ENCODE measurements at regions not wholly inside any gene's neighbourhood (a gene's known extent, or its start where the extent isn't known, plus 50 kb on each side); places are given as distances from the start of the nearest gene placed in this dataset.
"Not testable (repeated sequence)": the region's sequence is repeated elsewhere in the genome, so short reads cannot be mapped to it uniquely, and the experiment has no call there.

DNA sequence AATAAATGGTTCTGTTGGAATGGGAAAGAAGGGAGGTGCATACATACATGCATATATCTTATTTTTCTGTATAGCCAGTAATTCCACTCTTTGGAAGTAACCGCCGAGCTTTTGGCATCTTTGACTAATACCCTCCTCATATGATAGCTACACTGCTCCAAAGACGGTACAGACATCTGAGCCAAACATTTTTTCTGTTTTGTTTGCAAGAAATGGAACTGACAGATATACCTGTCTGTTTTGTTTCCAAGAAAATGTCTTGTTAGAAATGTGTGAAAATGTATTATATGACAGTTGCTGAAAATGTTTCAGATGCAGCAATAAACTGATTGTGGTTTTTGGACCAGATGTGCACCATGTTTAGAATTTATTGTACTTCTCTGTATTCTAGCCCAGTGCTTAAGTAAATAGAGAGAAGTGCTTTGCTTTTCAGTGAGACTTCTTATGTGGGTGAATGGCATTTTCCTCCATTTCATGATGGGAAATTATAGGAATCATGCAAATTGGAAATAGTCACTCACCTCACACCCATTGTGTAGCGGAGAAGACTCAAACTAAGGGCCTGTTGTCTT, 396.9 kb downstream of the KCNRG start:
- no peaks in the 10 kb centered on the region for H3K36me3 Mint-ChIP-seq
- H3K4me3 Mint-ChIP-seq = no peak overlapping the region
- ATAC-seq (no peak), DNase-seq (ENCODE audit: low spot score in 2 of 2) (peak in 1 of 2 donors; percentile 12)
- no peak overlapping the region for H3K27ac Mint-ChIP-seq
- peaks cover 6% of the 10 kb centered on the region for H3K9me3 Mint-ChIP-seq
- peaks cover 14% of the 10 kb centered on the region for H3K4me1 Mint-ChIP-seq

DNA sequence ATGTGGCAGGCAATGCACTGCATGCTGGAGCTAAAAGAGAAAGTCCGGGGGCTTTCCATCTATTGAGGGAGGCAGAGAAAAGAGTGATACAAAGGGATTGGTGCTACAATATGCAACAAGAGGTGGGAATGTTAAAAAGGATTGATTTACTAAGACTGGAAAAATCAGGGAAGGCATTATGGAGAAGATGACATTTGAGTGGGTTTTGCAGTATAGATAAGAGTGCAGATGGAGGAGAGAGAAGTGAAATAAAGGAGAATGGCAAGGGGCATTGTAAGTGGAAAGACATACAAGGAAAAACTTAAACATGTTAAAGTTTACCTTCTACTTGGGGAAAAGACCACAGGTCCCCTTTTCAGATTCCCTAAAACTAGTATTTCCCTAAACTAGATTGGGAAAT, 399.4 kb downstream of the KCNRG start:
- ATAC-seq = no peak
- peak in 1 of 2 donors; percentile 10 for DNase-seq (ENCODE audit: low spot score in 2 of 2)
- Mint-ChIP-seq H3K9me3 (peaks cover 6% of the 10 kb centered on the region), H3K4me1 (peaks cover 14% of the 10 kb centered on the region), H3K27ac (no peak overlapping the region), H3K4me3 (no peak overlapping the region), H3K36me3 (no peaks in the 10 kb centered on the region)

DNA sequence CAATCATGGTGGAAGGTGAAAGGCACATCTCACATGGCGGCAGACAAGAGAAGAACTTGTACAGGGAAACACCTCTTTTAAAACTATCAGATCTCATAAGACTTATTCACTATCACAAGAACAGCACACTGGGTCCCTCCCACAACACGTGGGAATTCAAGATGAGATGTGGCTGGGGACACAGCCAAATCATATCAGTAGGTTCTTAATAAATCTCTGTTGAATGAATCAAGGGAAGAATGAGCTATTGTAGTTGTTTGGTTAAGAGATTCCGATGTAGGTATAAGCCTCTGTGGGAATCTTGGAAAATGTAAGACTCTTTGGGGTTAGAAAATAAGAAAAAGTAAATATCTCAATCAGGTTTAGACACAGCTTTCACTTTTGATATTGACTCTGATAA, 400.2 kb downstream of the KCNRG start:
- no peak overlapping the region for H3K4me3 Mint-ChIP-seq
- peaks cover 14% of the 10 kb centered on the region for H3K4me1 Mint-ChIP-seq
- no peak overlapping the region for H3K27ac Mint-ChIP-seq
- ATAC-seq (no peak), DNase-seq (ENCODE audit: low spot score in 2 of 2) (no peak)
- no peaks in the 10 kb centered on the region for H3K36me3 Mint-ChIP-seq
- peaks cover 6% of the 10 kb centered on the region for H3K9me3 Mint-ChIP-seq

DNA sequence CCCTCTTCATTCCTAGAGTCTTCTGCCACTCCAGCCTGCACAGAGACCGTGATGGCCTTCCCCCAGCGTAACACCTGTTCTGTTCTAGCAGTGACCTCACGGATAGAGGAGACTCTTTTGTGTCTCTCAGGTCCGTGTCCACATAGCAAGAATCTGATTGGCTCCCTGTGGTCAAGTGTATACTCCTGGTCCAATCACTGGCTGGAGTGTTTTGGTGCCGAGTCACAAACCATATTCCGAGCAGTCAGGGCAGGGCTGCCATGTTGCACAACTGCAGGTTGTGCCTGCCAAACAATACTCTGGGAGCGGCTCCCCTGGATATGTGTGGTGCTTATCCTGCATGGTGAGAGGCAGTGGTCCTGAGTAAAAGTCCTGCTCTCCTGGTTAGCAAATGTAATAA, 402.4 kb downstream of the KCNRG start:
- Mint-ChIP-seq H3K9me3 (peaks cover 6% of the 10 kb centered on the region), H3K27ac (no peak overlapping the region), H3K4me3 (no peak overlapping the region), H3K36me3 (no peaks in the 10 kb centered on the region), H3K4me1 (peaks cover 13% of the 10 kb centered on the region)
- DNase-seq (ENCODE audit: low spot score in 2 of 2) (no peak), ATAC-seq (no peak)

DNA sequence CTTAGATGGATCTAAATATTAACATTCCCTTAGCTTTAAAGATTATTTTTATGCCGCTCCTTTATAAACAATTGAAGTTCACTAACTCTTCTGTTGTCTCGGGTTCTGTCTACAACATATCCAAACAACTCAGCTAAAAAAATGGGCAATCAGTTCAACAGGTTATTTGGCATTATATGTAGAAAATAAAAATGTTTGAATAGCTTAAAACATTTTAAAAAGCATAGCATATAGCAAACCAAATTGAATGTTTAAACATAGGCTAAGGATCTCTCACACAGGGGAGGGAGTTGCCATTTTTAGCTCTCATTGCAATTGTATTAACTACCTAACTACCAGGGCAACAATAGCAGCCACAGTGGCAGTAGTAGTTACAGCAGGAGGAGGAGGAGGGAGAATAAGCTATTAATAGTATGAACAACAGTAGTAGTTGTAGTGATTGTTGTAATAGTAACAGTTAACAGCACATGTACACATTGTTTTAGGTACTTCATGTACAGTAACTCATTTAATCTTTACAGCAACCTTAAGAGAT, 404.2 kb downstream of the KCNRG start:
- Mint-ChIP-seq H3K27ac (no peak overlapping the region), H3K36me3 (no peaks in the 10 kb centered on the region), H3K4me3 (no peak overlapping the region), H3K4me1 (peaks cover 26% of the 10 kb centered on the region), H3K9me3 (peaks cover 6% of the 10 kb centered on the region)
- no peak for DNase-seq (ENCODE audit: low spot score in 2 of 2)
- ATAC-seq = no peak

DNA sequence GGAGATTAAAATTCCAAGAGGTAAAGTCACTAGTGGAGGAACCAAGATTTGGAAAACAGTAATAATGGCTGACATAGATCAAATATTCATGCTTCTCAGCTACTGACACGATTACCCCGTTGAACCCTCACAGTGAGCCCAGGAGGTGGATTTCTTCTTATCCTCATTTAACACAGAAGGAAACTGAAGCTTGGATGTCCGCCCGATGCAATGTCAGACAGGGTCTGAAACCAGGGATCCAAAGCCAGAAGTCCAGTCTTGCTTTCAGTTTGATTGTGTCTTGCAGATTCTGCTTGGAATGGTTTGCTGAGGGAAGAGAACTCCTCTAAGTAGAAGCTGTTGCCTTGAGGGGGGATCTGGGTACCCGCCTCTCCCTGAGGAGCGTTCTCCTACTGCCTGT, 404.7 kb downstream of the KCNRG start:
- DNase-seq (ENCODE audit: low spot score in 2 of 2) (no peak), ATAC-seq (no peak)
- H3K27ac Mint-ChIP-seq = no peak overlapping the region
- H3K4me1 Mint-ChIP-seq = peaks cover 28% of the 10 kb centered on the region
- H3K9me3 Mint-ChIP-seq = peaks cover 2% of the 10 kb centered on the region
- no peaks in the 10 kb centered on the region for H3K36me3 Mint-ChIP-seq
- no peak overlapping the region for H3K4me3 Mint-ChIP-seq

DNA sequence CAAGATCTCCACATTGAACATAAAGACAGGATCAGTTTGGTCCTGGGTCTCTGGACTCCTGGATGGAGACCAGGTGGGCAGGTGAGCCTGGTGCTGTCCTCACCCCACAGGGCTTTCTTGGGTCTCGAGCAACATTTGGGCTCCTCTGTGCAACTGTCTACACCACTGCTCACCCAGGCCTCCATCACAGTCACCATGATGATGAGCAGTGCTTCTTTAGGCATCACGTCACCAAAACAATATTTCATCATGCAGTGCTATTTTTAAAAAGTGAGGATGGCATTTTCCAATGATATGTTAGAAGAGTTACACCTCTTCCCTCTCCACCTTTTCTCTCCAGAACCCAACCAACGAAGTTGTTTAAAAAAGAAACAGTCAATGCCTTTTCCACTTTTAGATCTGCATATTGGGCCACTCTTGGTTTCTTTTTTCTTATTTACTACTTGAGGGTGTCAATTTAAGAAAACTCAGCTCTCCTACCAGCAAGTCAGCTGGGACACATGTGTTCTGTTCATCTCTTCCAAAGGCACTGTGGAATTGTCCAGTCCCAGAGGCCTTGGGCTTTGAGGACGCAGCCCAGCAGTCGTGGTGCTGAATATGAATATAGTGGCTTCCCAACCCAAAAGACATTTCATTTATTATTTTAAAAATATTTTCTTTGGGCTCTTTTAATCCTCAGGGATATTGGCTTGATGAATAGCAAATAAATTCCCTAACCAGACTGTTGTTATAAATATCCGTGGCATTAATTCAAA, 405.7 kb downstream of the KCNRG start:
- H3K4me1 Mint-ChIP-seq = peaks cover 31% of the 10 kb centered on the region
- DNase-seq (ENCODE audit: low spot score in 2 of 2) = no peak
- H3K4me3 Mint-ChIP-seq = no peak overlapping the region
- no peak for ATAC-seq
- H3K27ac Mint-ChIP-seq = peak overlapping the region; percentile 48
- H3K9me3 Mint-ChIP-seq = peaks cover 2% of the 10 kb centered on the region
- no peaks in the 10 kb centered on the region for H3K36me3 Mint-ChIP-seq

DNA sequence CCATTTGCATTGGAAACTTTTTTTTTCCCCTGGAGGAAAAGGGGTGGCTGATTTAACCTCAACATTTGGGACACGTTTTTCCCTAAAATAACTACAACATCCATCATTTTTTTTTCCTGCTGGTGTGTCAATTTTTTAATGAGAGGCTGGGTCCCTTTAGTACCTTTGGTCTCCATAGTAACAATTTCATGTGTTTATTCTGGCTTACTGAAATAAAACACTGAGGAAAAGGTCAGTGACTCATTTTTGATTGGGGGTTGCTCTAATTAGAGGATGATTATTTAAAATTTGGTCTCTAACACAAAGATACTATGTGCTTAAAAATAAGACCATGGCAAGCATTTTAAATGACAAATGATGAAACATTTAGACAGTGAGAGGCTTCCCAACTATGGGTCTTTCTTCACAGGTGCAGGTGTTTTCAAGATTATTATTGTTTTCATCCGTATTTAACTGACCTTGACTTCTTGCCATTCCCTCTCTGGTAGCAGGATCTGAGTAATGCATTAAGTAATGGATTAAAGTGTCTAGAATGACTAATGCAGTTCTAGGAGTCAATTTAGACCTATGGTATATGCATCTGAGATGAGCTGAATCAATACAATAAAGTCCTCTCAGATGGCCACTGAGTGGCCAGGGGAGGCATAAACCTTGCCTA, 406.4 kb downstream of the KCNRG start:
- H3K27ac Mint-ChIP-seq = no peak overlapping the region
- DNase-seq (ENCODE audit: low spot score in 2 of 2) (no peak), ATAC-seq (peak; percentile 54)
- peaks cover 33% of the 10 kb centered on the region for H3K4me1 Mint-ChIP-seq
- no peaks in the 10 kb centered on the region for H3K9me3 Mint-ChIP-seq
- no peaks in the 10 kb centered on the region for H3K36me3 Mint-ChIP-seq
- H3K4me3 Mint-ChIP-seq = peak overlapping the region; percentile 48

DNA sequence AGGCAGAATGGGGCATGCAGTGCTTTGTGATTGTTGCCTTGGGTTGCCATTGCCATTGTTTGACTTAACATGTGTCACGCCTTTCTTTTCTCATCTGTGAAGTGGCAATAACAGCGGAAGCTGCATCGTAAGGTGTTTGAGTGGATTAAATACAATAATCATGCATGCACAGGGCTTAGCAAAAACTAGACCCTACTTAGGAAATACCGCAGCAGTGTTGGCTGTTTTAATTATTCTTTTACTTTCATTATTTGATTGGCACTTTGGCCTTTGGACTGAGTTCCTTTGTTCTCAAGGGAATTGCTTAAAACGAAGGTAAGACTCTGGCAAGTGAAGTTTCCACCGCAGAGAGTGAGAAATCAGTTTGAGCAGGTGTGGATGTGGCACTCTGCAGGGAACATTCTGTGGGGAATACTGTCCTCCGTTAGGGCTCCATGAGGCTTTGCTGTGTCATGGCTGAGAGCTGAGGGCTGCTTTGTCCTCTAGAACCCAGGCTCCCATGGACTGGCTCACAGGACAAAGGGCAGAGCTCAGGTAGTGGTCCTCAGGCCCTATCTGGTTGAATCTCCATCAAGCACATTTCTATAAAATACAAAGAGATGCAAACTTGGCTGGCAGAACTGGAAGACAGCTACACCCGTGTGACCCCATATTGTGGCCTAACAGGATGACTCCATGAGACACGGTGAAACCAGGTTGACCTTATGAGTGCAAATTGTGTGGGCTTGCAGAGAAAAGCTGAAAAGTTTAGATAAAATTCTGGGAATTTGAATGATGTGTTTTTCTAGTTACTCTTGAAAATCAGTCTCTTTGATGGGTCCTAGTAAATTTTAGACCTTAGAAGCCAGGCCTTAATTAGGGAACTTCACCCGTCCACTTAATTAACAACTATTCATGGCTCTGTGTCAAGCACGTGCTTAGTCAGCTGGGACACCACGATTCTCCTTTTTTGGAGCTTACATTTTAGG, 407.2 kb downstream of the KCNRG start:
- Mint-ChIP-seq H3K9me3 (no peaks in the 10 kb centered on the region), H3K27ac (peak overlapping the region; percentile 44), H3K4me1 (peaks cover 41% of the 10 kb centered on the region), H3K4me3 (peak overlapping the region; percentile 48), H3K36me3 (no peaks in the 10 kb centered on the region)
- DNase-seq (ENCODE audit: low spot score in 2 of 2) = peak in 1 of 2 donors; percentile 58
- ATAC-seq = peak; percentile 73

DNA sequence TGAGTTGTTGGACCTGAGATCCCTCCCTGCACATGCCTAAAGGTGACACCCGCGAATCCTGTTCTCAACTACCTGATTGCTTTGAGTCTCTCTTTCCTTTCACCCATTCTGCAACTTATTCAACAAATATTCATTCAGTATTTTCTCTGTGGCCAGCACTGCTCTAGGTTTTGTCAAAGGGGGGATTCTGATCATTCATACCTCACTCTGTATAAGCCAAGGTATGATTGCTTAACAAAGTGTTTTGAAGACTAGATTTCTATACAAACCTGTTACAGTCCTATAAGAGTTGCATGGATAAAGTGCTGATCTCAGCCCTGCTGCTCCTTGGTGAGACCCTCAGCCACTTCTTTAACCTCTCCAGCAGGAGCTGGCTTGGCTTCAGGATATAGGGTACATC, 409.7 kb downstream of the KCNRG start:
- Mint-ChIP-seq H3K36me3 (no peaks in the 10 kb centered on the region), H3K27ac (no peak overlapping the region), H3K4me1 (peaks cover 55% of the 10 kb centered on the region), H3K9me3 (no peaks in the 10 kb centered on the region), H3K4me3 (no peak overlapping the region)
- ATAC-seq (peak; percentile 42), DNase-seq (ENCODE audit: low spot score in 2 of 2) (no peak)

DNA sequence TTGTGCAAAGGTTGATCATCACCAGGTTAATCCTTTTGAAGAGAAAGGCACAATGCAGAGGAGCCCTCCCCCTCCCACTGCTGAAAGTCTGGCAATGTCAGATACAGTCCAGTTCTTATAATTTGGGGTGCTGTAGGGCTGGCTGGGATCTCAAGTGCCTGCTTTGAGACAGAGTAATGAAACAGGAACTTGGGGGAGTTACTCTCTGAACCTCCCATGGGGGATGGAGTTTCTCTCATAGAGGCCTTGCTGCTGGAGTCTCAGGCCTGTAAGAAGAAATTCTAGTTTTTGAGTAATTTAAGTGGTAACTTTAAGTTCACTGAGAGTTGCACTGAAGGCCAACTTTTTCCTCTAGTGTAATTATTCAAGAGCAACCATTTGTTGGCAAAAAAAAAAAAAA, 410.5 kb downstream of the KCNRG start:
- no peak overlapping the region for H3K4me3 Mint-ChIP-seq
- H3K4me1 Mint-ChIP-seq = peaks cover 55% of the 10 kb centered on the region
- DNase-seq (ENCODE audit: low spot score in 2 of 2) (no peak), ATAC-seq (no peak)
- H3K27ac Mint-ChIP-seq = no peak overlapping the region
- no peaks in the 10 kb centered on the region for H3K36me3 Mint-ChIP-seq
- H3K9me3 Mint-ChIP-seq = no peaks in the 10 kb centered on the region

DNA sequence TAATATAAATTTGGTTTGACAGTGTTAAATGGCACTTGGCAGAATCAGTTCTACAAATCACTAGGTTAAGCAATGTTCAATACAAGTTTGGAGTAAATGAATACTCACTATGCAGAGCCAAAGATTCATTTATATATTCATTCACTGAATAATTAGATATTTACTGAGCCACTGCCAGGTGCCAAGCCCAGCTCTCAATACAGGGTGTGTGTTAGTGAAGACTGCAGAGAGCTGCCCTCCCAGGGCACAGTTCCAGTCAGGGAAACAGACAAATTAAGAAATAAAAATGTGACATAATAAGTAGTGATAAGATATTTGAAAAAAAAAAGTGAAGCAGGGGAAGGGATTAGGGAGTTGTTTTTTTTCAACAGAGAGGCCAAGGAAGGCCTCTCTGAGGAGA, 411.7 kb downstream of the KCNRG start:
- no peaks in the 10 kb centered on the region for H3K9me3 Mint-ChIP-seq
- ATAC-seq = no peak
- H3K27ac Mint-ChIP-seq = peak overlapping the region; percentile 68
- H3K4me1 Mint-ChIP-seq = peaks cover 53% of the 10 kb centered on the region
- H3K36me3 Mint-ChIP-seq = no peaks in the 10 kb centered on the region
- DNase-seq (ENCODE audit: low spot score in 2 of 2) = no peak
- H3K4me3 Mint-ChIP-seq = peak overlapping the region; percentile 26

DNA sequence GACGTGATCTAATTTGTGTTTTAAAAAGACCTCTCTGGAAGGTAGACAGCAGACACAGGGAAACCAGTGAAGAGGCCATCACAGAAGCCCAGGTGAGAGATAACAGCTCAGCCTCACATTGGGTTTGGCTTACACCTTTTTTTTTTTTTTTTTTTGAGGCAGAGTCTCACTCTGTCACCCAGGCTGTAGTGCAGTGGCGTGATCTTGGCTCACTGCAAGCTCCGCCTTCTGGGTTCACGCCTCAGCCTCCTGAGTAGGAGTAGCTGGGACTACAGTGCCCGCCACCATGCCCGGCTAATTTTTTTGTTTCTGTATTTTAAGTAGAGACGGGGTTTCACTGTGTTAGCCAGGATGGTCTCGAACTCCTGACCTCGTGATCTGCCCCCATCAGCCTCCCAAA, 412.3 kb downstream of the KCNRG start:
- H3K36me3 Mint-ChIP-seq; H3K9me3 Mint-ChIP-seq; DNase-seq (ENCODE audit: low spot score in 2 of 2): not testable (repeated sequence)
- Mint-ChIP-seq H3K4me3 (peak overlapping the region; percentile 26), H3K4me1 (peaks cover 48% of the 10 kb centered on the region), H3K27ac (peak overlapping the region; percentile 68)
- peak; percentile 85 for ATAC-seq

DNA sequence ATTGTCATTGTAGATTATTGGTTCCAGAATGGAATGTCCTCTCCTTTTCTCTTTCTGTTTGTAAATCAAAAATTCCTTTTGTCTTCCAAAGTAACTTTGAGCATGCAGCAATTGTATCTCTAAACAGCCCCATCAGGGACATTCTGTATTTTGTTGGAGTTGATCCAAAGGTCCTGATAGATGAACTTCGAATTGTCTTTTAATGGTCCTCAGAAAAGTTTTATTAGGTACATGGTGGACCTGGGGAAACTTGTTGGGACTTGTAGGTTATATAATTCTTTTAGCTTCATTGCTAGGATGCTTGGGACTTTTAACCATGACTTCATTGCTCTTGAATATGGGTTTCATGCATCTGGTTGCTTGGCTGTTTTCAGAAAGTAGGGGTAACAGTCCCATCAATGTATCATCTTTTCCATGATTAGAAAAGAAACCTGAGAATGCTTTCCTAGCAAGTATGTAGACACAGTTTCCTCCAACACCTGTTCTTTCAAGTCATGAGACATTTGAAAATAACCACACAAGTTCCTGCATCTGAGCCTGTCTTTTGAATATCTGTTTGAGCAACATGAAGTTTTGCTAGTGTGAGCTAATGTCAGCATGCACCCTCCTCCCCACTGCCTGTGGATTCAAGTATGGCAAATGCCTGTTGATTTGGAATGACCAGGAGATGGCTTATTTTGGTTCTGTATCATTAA, 413.1 kb downstream of the KCNRG start:
- DNase-seq (ENCODE audit: low spot score in 2 of 2) (no peak), ATAC-seq (peak; percentile 60)
- Mint-ChIP-seq H3K4me3 (peak overlapping the region; percentile 26), H3K4me1 (peaks cover 39% of the 10 kb centered on the region), H3K27ac (peak overlapping the region; percentile 68), H3K9me3 (no peaks in the 10 kb centered on the region), H3K36me3 (no peaks in the 10 kb centered on the region)

All from stimulated activated effector memory CD8-positive, alpha-beta T cell treated with anti-CD3 and anti-CD28 coated beads, Interleukin-12 subunit alpha, Interleukin-12 subunit beta, amount 100 ng/mL, for 72 hours (primary cell).